ENCODE measurements at regions not wholly inside any gene's neighbourhood (a gene's known extent, or its start where the extent isn't known, plus 50 kb on each side); places are given as distances from the start of the nearest gene placed in this dataset.
A peak's percentile ranks its signal among the peaks of the same experiment; 100 is the strongest.
"Not testable (repeated sequence)": the region's sequence is repeated elsewhere in the genome, so short reads cannot be mapped to it uniquely, and the experiment has no call there.

DNA sequence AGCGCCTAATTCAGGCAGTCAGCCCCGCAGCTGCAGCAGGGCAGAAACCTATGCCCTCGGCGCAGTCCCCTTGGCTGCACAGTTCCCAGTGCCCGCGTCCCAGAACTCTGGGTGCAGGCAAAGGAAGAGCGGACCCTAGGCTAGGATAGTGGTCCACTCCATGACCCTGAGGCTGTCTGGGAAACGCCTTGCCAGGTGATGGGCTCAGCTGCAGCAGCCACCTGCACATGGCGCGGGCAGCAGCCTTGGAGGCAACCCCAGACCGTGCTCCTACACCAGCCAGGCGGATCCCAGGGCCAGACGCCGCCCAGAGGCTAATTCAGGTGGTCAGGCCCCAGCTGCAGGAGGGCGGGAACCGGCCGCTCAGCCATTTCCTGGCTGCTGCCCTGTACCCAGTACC is 83.0 kb downstream of the POTEC start:
- not testable (repeated sequence) for DNase-seq

DNA sequence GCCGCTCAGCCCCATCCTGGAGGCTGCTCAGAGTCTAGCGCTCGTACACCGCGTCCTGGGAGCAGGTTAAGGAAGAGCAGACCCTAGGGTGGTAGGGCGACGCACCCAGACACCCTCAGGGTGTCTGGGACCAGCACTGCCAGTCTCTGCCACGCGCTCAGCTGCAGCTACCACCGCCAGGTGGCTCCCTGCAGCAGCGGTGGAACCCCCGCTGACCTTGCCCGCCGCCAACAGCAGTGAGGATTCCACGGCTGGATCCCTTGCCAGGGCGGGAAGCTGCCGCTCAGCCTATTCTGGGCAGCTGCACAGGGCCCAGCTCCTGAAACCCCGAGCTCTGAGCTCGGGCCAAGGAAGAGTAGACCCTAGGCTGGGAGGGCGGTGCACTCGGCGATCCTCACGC is 83.6 kb downstream of the POTEC start:
- DNase-seq = not testable (repeated sequence)

DNA sequence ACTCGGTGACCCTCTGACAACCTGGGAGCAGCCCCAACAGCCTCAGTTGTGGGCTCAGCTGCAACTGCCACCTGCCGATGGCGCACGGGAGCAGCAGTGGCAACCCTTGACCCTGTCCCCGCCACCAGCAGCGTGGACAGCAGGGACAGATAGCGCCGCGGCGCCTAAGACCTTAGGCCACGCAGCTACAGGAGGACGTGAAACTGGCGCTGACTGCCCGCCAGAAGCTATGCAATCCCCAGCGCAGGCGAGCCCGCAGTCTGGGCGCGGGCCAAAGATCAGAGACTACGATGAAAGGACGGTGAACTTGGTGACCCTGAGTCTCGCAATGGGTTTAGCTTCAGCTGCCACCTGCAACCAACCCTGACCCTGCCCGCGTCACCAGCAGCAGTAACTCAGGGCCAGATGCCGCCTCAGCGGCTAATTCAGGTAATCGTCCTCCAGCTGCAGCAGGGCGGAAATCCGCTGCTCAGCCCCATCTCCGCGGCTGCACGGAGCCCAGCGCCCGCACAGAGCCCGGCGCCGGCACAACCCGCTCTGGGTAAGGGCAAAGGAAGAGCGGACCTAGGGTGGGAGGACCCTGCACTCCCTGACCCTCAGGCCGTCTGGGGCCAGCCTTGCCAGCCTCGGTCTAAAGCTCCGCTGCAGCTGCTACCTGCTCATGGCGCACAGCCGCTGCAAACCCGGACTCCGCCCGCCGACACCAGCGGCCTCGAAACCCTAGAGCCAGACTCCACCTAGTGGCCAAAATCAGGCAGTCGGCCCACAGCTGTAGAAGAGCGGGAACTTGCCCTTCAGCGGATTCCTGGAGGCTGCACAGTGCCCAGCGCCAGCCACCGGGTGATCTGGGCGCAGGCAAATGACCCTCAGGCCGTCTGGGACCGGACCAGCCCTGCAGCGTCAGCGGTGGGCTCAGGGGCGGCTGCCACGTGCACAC is 85.1 kb downstream of the POTEC start:
- peak; percentile 76 for DNase-seq

DNA sequence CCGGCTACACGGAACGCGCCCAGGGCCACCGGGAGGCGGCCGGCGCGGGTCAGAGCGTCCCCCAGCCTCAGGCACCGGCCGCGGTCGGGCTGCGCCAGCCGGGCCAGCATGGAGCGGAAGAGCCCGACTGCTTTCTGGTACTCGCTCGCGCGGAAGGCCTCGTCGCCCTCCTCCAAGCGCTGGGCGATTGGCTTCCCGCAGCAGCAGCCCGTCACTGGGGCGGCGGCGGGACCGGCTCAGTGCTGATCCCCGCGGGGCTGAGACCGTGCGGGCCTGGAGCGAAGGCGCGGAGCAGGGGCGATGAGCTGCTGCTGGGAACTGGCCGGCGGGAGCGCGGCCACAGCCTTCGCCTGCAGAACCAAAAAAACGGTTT is 92.8 kb downstream of the POTEC start:
- DNase-seq = peak; percentile 41

DNA sequence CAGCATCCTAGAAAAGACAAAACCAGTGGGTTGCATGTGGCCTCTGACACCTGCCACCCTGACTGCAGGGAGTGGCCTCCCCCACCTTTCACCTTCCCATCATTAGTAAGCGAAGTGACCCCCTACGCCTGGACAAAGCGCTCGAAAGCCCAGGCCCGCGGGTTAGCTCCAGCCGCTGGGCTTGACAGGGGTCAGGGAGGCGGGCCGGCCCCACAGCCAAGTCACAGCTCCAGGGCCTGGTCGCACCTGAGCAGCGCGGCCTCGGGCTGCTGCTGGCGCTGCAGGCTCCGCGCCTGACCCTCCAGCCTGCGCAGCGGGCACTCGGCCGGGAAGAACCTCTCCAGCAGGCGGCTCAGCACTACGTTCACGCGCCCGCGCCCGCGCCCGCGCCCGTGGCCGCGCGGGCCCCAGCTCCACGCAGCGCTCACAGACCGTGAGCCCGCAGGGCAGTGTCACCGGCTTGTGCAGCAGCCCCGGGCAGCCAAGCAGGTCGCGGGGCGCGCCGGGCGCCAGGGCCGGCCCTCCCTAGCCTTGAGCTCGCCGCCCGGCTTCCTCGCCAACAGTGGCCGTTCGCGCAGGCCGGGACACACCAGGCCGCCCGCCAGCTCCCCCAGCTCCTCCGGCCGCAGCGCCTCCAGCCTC is 93.3 kb downstream of the POTEC start:
- peak; percentile 53 for DNase-seq

DNA sequence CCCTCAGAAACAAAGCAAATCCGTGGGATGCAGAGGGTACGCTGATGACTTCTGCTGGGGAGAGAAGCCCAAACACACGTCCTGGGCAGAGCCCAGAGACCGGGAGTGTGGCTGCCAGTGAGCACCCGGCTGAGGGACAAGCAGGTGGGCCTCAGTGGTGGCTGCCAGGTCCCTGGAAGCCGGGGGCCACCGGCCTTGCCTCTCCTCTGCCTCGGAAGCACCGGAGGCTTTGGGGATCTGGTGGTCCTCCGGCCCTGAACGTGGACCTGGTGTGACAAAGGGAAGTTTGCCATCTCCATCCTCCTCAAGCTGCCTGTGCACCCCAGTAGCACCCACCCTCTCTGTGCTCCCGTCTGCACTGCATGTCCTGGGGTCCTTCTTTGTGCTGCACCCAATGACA is 94.3 kb downstream of the POTEC start:
- DNase-seq = not testable (repeated sequence)

DNA sequence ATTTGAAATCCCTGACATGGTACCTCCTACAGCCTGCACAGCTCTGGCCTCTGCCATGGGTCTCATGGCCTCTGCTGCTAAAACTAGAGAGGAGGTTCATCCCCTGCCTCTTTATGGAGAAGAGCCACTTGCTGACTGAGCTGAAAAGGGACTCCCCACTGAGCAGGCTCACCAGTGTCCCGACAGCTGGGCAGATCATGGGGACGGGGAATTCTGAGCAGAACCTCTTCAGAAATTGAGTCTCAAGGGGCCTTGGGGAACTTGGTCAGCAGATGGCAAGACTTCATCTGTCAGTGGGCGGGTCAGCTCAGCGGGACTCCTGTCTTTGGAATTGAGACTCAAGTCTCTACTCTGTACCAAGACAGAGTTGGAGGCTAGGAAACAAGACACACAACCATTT is 95.7 kb downstream of the POTEC start:
- not testable (repeated sequence) for DNase-seq

DNA sequence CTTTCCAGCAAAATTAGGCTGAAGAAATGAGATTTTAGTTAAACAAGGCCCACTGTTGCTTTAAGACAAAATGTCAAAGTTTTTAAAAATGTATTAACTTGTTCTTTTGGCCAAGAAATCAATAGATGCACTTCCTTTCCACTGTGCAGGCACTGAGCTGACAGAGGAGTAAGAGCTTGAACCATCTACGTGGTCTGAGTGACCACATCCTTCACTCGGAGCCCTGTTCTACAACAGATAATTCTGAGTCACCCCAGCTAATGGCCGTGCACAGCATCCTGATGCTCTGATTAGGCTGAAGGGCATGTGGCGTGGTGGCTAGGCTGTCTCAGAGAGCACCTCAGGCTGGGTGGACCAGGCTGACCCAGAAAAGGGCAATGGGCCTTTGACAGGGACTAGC is 107.9 kb downstream of the POTEC start:
- not testable (repeated sequence) for DNase-seq

DNA sequence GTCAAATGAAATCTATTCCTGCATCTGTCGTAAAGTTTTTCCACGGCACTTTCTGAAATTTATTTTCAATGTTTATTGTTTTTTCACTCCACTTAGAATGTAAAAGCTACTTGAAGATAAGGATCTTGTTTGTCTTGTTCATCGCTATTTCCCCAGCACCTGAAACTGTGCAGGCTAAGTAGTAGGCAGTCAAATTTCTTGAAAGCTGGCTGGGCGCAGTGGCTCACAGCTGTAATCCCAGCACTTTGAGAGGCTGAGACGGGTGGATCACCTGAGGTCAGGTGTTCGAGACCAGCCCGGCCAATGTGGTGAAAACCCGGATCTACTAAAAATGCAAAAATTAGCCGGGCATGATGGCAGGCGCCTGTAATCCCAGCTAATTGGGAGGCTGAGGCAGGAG is 111.0 kb downstream of the POTEC start:
- not testable (repeated sequence) for DNase-seq

DNA sequence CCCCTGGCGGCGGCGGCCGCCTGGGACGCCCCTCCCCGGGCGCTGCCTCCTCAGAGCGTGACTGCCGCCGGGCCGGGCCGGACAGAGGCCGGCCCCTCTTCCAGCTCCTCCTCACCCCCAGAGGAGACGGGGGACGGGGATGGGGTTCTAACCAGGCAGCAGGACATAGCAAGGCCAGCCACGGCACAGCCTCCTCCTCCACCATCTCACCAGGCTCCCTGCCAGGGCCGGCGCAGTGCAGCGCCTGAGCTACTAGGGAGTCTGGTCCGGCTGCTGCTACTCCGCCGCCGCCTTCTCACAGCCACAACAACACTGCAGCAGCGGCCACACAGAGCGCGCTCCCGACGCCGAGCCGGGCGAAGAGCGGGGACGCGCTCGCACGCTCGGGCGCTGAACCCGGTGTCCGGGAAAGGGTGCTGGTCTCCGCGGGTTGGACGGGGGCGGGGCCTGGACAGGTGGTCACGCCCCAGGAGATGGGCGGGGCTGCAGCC is 112.3 kb downstream of the POTEC start:
- peak; percentile 71 for DNase-seq

DNA sequence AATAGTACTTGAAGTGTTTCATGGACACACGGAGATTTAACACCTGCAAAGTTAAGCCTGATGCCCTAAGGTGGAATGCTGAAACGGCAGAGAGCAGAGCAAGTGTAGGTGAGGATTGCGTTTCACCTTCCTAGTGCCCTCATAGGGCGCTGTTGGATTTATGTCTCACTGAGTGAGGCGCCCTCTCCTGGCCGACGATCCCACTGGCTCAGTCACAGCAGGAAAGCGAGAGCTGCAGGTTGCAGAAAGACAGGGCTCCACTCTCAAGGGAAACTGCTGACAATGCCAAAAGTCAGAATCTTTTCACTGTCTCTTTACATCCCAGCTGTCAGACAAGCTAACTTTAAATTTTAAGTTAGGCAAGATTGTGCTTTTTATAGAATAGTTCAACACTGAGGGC is 127.6 kb downstream of the POTEC start:
- DNase-seq = peak; percentile 46

DNA sequence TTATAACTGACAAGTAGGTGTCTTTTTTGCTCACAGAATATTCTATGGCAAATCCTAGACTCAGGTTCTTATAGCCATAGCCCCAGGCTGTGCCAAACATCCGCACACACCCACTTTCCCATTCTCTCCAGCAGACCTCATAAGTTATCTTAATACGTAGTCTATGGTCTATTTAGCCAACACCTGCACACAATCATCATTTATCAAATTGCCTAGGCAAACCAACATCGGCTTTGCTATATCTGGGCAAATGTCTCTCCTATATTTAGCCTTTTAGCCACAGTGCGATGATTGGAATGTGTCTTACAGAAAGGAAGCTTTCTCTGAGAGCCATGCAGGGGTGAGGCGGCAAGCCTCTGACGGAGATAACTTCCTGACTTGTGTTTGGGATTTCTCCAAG is 128.0 kb downstream of the POTEC start:
- DNase-seq = not testable (repeated sequence)

DNA sequence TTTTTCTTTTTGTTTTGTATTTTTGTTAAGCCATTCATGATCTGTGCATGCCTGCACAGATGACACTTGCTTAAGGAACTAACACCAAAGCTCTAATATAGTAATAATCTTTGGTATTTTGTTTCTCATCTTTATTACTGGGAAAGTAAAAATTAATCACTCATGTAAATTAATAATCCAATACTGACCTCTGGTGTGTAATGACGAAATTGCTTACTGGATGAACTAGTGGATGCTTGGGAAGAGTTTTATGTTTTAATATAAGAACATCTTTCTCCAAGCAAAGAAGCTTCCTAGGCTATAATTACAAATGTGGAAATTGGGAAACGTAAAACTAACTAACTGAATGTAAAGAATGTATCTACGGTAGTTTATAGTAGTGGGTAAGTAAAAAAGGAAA is 147.9 kb downstream of the POTEC start:
- DNase-seq = peak; percentile 19

DNA sequence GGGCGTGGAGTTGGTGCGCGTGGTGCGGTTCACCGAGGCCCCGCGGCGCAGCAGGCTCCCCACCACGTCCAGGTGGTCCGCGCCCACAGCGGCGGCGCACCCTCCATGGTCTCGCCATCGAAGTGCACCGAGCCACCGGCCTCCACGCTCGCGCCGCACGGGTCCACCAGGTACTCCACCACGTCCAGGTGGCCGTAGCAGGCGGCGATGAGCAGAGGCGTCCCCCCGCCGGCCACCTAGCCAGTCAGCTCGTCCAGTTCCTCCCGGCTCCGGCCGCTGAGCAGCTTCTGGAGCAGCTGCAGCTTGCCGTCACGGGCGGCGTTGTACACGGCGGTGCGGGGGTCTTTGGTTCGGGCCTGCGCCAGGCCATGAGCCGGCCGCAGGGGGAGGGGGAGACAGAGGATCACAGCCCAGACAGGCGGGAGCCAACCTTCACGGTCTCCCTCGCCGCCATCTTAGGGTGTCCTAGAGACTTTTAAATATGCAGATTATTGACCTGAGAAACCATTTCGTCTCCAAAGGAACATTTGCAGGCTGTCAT is 149.8 kb downstream of the POTEC start:
- not testable (repeated sequence) for DNase-seq

DNA sequence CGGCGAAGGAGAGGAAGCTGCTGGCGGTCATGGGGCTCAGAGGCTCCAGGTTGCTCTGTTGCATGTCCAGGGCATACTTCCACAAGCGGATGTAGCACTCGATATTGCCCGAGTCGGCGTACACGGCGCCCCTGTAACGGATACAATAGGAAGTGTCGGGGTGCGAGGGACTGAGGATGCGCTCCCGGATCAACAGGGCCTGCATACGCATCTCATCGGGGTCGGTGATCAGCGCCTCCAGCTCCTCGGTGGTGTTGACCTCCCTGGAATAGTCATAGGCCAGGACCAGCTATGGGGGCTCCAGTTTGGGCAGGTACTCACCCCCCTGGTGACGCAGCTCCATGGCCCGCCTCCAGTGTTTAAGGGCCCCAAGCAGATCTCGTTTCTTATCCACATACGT is 150.8 kb downstream of the POTEC start:
- not testable (repeated sequence) for DNase-seq

DNA sequence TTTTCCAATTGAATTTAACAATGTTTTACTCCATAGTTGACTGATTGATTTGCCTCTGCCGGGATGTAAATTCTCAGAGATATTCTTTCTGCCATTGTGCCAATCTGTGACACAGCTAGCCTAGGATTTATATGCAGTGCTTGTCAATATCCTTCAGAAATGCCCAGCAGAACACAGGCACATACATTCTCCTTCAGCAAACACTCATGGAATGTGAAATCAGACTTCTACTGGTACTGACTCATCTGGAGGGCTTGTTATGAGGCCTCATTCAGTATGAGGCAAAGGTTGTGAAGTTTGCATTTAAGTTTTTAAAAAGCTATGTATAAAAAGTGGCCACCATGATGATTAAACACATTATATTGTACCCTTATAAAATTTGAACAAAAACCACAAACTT is 158.4 kb downstream of the POTEC start:
- DNase-seq = not testable (repeated sequence)

DNA sequence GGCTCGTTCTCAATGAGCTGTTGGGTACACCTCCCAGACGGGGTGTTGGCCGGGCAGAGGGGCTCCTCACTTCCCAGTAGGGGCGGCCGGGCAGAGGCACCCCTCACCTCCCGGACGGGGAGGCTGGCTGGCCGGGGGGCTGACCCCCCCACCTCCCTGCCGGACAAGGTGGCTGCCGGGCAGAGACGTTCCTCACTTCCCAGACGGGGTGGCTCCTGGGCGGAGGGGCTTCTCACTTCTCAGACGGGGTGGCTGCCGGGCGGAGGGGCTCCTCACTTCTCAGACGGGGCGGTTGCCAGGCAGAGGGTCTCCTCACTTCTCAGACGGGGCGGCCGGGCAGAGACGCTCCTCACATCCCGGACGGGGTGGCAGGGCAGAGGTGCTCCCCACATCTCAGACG is 160.7 kb downstream of the POTEC start:
- not testable (repeated sequence) for DNase-seq

DNA sequence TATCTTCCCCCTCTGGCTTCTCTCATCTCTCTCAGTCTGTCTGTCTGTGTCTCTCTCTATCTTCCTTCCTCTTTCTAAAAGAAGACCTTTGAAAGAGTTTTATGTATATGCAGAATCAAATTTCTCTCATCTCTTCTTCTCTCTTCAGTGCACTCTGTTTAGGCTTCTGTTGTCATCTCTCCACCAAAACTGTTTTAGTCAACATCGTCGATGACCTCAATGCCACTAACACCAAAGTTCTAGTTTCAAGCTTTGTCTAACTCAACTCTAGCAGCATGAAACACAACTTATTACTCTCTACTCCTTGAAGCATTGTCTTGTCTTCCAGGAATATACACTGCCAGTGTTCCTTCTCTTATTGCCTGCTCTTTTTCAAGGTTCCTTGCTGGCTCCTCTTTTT is 163.9 kb downstream of the POTEC start:
- DNase-seq = not testable (repeated sequence)

DNA sequence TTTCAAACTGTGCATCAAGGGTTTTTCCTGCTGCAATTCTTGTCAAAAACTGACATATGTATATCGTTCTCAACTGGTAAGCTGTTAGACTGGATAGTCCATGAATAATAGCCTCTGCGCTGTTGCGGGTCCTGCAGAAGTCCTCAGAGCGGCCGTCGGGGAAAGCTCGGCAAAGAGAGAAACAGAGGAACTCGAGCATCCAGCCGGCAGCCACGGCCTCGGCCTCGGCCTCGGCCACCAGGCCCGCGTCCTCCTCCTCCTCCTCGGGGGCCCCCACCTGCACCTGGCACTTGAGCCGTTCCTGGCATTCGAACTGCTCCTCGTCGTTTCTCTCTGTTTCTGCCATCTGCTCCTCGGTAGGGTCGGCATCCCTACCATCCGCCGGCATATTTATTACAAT is 165.0 kb downstream of the POTEC start:
- not testable (repeated sequence) for DNase-seq

DNA sequence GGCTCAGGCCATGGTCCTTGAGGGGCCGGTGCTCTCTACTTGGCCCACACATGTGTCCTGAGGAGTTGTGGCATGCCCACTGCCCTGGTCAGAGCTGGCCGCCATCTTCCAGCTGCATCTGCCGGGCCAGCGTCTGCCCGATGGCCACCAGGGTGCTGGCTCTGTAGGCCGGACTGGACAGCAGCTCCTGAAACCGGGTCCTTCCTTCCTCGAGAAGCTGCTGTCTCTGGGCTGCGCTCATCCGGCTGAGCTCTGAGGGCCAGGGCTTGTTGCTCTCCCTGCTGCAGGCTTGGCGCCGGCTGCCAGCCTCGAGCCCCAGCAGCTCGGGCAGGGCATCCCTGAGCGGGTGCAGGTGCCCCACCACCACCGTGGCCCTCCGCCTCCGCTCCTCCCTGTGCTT is 182.1 kb downstream of the POTEC start:
- not testable (repeated sequence) for DNase-seq

DNA sequence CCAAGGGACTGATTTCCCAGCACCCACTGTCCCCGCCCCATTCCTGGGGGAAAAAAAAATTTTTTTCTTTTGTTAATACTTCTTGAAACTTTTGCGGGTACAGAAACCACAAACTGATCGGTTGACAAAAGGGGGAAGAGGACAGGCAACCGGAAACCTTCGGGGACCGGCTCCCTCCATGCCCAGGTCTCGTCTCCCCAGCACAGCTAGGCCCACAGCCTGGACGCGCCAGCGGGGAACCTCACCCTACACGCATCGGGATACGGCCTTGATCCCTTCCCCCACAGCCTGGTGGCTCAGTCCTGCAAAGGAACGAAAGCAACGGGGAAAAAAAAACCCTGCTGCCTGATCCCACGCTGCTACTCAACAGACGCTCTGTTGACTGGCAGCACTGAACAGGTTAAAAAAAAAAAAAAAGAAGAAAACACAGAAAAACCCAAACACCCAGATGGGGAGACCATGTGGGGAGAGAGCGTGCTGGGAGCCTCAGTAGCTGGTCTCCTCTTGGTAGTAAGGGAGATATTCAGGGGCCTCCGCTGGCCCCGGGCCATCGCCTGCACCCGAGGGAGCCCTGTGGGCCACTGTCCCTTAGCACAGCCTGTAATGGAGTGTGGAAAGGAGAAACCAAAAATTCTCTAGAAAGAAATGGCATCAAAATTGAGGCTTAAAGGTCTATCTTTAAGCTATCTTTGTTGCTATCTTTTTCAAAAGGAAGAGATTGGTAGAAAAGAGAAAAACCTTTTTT is 185.7 kb downstream of the POTEC start:
- not testable (repeated sequence) for DNase-seq

DNA sequence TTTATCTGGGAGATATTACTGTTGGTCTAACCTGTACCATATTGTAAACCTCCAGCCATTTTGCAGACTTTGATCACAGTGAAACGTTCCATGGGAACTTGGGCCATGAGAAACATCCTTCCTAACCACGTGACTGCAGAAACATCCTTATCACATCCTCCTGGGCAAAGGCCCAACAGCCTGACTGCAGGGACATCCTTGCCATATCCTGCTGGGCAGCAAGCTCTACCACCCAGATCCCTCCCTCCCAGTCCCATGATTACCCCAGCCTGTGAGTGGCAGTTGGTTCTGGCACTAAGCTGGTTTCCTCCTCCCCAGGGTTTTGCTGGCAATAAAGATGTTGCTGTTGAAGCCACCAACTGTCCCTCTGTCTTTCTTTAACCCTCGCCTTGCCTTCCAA is 201.2 kb downstream of the POTEC start:
- not testable (repeated sequence) for DNase-seq

DNA sequence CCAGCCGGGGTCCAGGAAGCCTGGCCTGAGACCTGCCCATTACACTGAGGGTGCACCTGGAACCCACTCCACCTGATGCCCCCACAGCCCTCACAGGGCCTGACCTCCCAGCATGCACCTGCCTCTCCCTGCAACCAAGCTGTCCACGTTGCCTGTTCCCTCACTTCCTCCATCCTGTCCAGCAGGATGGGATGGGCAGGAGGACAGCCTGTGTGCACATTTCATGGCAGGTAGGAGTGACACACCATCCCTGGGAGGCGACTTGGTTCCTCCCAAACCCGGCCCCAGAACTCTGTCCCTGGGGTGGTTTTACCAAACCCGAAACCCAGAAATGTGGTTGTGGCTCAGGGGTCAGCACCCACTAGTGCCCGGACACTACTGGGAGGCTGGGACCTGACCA is 203.8 kb upstream of the ZNF519 start:
- not testable (repeated sequence) for DNase-seq

Measured in CD4-positive, alpha-beta T cell treated with Interleukin-12 subunit alpha and Interleukin-12 subunit beta, for 1 hour (primary cell).